SK-N-SH treated with all-trans-retinoic acid at 6 μM for 48 hours (cell line): ENCODE measurements at regions not wholly inside any gene's neighbourhood (a gene's known extent, or its start where the extent isn't known, plus 50 kb on each side); places are given as distances from the start of the nearest gene placed in this dataset.
A peak's percentile ranks its signal among the peaks of the same experiment; 100 is the strongest.

Experiments used
- ATAC-seq: fragments of 200-7000 bp; cut with Tn5 transposase; 3 replicates; pipeline ENCODE4 v1.9.1; 2020; ENCODE audit warnings: mild to moderate bottlenecking, moderate library complexity
- ESRRG ChIP-seq: fragments of 250-450 bp; sonication (Bioruptor Pico); IDR thresholded peaks from 2 replicates; pipeline ENCODE4 v1.6.1; 2021; ENCODE audit warnings: mild to moderate bottlenecking
- TCF4 ChIP-seq: fragments of 250-450 bp; sonication (Bioruptor Pico); IDR thresholded peaks from 2 replicates; pipeline ENCODE4 v1.8.0; 2021; ENCODE audit warnings: mild to moderate bottlenecking, moderate library complexity, borderline replicate concordance
- ZFP3 ChIP-seq: fragments of 250-450 bp; sonication (Bioruptor Pico); IDR thresholded peaks from 2 replicates; pipeline ENCODE4 v1.5.0; 2020; ENCODE audit warnings: mild to moderate bottlenecking, moderate library complexity
- ZNF8 ChIP-seq: fragments of 450-650 bp; formaldehyde crosslinking; IDR thresholded peaks from 2 replicates; pipeline ENCODE4 v1.5.0; 2020; ENCODE audit warnings: mild to moderate bottlenecking, moderate library complexity
- TF ChIP-seq, protein P1 (sequence below): fragments of 250-450 bp; sonication (Bioruptor Pico); IDR thresholded peaks from 2 replicates; pipeline ENCODE4 v1.8.0; 2021; ENCODE audit warnings: low read depth, mild to moderate bottlenecking, moderate library complexity, borderline replicate concordance

DNA sequence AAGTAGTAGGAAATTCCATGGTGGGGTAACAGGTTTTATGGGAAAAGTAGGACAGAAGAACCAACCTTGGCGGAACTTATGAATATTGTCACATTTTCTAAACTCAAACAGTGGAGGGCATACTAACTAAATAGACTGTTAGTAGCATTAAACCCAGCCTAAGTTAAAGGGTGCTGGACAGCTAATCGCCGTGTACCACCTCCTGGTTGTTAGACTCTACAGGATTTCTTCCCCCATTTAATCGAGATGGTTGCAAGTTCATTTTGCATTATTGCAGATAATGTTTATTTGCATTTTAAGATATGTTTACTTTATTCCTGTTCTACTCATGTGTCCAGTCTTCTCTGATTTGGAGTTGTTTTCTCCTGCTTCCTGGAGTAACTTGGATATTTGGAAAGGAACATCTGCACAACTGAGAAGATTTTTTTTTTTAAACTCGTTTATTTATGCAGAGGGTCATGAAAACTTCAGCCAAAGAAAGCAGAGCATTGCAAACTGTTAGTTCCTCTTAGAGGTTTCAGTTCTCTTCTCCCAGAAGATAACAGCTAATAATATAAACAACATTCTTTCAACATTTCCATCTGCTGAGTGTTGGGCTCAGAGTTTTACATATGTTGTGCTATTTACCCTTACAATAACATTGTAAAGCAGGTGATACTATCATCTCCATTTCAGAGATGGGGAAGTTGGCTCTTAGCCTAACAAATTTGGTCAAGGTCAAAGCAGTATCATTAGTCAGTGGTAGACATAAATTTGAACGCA is 51.5 kb upstream of the TBC1D9 start:
- ATAC-seq = no peak

DNA sequence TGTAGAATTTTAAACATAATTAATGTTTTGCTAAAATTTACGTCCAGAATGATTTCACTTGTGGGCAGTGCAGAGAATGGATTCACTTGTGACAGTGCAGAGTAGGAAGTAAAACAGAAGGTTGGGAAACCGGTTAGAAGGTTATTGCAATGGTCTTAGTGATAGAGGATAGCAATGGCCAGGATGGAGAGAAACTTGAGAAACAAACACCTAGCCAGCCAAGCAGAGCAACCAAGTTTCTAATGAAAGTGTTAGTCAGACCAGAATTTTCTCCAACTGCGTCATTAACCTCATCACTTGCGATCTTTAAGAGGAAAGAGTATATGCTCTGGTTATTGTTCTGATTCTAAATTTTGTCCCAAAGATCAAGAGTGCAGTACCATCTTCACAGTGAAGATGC is 50.0 kb upstream of the TBC1D9 start:
- ATAC-seq = no peak
- TF ChIP-seq, protein P1, sequence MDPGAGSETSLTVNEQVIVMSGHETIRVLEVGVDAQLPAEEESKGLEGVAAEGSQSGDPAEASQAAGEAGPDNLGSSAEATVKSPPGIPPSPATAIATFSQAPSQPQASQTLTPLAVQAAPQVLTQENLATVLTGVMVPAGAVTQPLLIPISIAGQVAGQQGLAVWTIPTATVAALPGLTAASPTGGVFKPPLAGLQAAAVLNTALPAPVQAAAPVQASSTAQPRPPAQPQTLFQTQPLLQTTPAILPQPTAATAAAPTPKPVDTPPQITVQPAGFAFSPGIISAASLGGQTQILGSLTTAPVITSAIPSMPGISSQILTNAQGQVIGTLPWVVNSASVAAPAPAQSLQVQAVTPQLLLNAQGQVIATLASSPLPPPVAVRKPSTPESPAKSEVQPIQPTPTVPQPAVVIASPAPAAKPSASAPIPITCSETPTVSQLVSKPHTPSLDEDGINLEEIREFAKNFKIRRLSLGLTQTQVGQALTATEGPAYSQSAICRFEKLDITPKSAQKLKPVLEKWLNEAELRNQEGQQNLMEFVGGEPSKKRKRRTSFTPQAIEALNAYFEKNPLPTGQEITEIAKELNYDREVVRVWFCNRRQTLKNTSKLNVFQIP (CRISPR knock-in tag) = no peak
- TF ChIP-seq ESRRG (CRISPR knock-in tag) (no peak), ZFP3 (CRISPR knock-in tag) (no peak)

More for the DNA sequence above, 51.5 kb upstream of the TBC1D9 start:
- peak; percentile 42 for TF ChIP-seq TCF4
- no peak for TF ChIP-seq ZNF8 (CRISPR knock-in tag)
- TF ChIP-seq, all 23 proteins: peak for 1
